Esophagus squamous epithelium (tissue), 4 donors: ENCODE measurements at regions not wholly inside any gene's neighbourhood (a gene's known extent, or its start where the extent isn't known, plus 50 kb on each side); places are given as distances from the start of the nearest gene placed in this dataset.

ENCODE experiments used
- CTCF ChIP-seq, 6 experiments: fragments of 450-650 bp in 4 of 6; fragments of 200-600 bp in 2 of 6; sonication (generic) in 2 of 6; IDR thresholded peaks; one replicate each; pipeline ENCODE4 v1.5.1; 2016 to 2019; ENCODE audit warnings: antibody characterized with exemption in 6 of 6, mild to moderate bottlenecking in 4 of 6, moderate library complexity in 4 of 6
- POLR2A ChIP-seq, 4 donors: fragments of 450-650 bp; IDR thresholded peaks; one replicate each; pipeline ENCODE4 v1.6.1; 2017; ENCODE audit warnings: antibody characterized with exemption in 4 of 4, mild to moderate bottlenecking in 4 of 4, moderate library complexity in 3 of 4

- no peak for TF ChIP-seq POLR2A (IDR thresholded peaks at IDR 0.05)
- TF ChIP-seq CTCF (IDR thresholded peaks at IDR 0.05): no peak
Measured at GRCh38 chr3:21234933-21235332, 516.1 kb downstream of the ZNF385D start.
